Adipose tissue (tissue), 3 donors: ENCODE measurements at regions not wholly inside any gene's neighbourhood (a gene's known extent, or its start where the extent isn't known, plus 50 kb on each side); places are given as distances from the start of the nearest gene placed in this dataset.

Source experiments
- H3K27ac ChIP-seq: one replicate; pipeline ENCODE4 v1.5.1; 2013; ENCODE audit warnings: low read depth, low read length
- WGBS, 3 donors: extraction: QIAGEN DNeasy Blood & Tissue Kit; methylation state at CpG; one replicate each; pipeline ENCODE4 v1.1.7; 2013; 5-methylcytosine and 5-hydroxymethylcytosine counted together
- donor health status: healthy with polysubstance abuse.
- donor health status: Bipolar disorder and iron deficiency.
- donor health status: healthy.

DNA sequence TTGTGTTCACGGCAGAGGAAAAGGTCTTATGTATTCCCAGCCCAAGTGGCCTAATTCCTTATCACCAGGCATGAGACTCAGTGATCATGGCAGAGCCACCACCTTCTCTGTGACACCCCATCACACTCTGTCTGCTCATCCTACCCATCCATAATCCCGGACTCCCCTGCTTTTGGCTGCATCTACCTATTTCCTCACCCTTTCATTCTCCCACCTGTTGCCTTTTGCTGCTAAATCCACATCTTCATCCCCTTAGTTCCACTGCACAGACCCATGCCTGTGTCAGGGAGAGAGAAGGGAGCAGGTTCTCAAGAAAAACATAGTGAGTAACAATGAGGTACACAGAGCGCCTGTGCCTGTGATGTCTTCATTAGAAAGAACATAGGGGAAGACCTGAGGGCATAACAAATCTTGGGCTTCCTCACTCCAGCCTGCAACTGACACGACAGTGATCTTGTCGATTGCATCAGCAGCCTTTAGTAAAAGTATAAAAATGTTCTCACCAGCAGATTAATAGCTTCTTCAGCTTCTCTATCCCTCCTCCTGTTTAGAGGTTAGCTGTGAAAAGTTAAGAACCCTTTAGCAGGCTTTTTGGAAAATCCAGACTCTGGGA is 246.5 kb upstream of the SPRED2 start:
- WGBS, 3 donors: 82 to 89% (median 87%) methylated on average over 5 of the region's 5 CpGs
- H3K27ac ChIP-seq: no peak overlapping the region

DNA sequence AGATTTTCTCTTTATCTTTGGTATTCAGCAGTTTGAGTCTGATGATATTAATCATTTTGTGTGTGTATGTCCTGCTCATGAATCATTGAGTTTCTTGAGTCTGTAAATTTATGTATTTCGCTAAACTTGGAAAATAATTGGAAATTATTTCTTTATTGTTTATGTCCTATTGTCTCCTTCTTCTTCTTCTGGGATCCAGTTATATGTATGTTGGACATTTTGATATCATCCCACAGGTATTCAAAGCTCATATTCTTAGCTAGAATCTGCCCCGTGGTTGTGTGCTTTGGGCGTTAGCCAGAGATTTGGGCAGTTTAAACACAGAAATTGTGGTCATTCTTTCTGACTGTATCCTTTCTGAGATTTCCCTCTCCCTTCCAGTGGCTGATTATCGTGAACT is 243.0 kb upstream of the SPRED2 start:
- no peak overlapping the region for H3K27ac ChIP-seq
- 83 to 95% (median 93%) methylated on average over 4 of the region's 4 CpGs for WGBS, 3 donors

DNA sequence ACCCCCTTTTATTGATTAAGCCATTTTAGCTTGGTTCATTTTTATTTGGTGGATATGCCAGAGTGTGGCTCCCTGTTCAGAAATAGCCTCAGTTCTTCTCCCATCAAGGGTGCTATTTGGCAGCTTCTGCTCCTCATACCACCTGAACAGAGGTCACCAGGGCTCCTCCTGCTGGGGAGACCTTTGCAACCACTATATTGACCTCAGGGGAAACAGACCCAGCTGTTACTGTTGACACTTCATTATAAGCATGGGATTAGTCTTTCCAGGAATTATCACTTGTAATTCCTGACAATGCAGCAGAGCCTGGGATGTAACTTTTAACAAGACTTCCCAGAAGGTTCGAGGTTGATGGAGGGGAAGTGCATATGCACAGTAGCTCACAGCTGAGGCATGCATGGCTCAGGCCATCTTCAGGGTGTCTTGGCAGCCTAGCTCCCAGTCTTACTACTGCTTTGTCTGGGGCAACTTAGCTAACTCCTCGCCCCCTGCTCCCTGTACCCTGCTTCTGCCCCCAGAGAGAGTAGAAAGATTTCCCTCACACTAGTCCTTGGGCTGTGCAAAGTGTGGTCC is 239.4 kb upstream of the SPRED2 start:
- no peak overlapping the region for H3K27ac ChIP-seq
- 32 to 43% (median 42%) methylated on average over 2 of the region's 2 CpGs for WGBS, 3 donors

- H3K27ac ChIP-seq: no peak overlapping the region
- WGBS, 3 donors: 86 to 96% (median 93%) methylated on average over 2 of the region's 2 CpGs
Observed at GRCh38 chr2:65669574-65669973, 237.2 kb upstream of the SPRED2 start.

DNA sequence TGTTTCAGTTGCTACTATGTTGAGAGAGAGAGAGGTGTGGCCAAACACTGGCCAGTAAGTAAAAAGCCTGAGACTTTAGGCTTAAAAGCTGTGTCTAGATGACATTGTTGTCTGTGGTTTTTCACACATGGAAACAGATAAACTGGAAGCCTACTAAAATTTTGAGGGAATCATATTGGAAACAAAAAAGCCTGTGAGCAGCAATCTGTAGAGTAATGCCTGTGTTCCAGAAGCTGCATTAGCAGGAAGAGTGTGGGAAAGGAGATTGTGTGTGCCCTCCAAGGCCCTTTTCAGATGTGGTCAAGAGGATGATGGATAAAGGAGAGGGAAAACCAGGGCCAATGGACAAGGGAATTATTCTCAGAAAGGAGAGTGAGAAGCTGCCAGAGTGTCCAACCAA is 236.3 kb upstream of the SPRED2 start:
- no peak overlapping the region for H3K27ac ChIP-seq

- no peak overlapping the region for H3K27ac ChIP-seq
- 84 to 91% (median 86%) methylated on average over 5 to 6 of the region's 6 CpGs for WGBS, 3 donors
Observed at GRCh38 chr2:65666156-65666725, 233.8 kb upstream of the SPRED2 start.

DNA sequence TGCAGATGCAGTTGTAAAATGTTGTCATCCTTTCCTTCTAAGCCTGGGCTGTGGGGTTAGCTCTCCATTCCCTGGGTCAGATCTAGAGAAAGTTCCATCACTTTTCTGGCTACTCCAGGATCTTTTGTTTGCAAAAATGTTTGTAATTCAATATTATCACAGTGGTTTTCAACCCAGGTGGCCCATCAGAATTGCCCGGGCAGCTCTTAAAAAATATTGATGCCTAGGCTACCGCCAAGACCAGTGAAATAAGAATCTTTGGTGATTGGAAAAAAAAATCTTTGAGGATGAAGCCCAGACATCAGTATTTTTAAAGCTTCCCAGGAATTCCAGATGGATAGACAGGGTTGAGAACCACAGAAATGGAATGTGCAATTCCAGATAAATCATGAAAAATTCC is 232.5 kb upstream of the SPRED2 start:
- no peak overlapping the region for H3K27ac ChIP-seq
- WGBS, 3 donors: 75 to 95% (median 93%) methylated on average over 2 of the region's 2 CpGs

GRCh38 chr2:65663831-65664407 is 231.5 kb upstream of the SPRED2 start:
- WGBS, 3 donors: 56 to 69% (median 64%) methylated on average over 6 of the region's 6 CpGs
- no peak overlapping the region for H3K27ac ChIP-seq

DNA sequence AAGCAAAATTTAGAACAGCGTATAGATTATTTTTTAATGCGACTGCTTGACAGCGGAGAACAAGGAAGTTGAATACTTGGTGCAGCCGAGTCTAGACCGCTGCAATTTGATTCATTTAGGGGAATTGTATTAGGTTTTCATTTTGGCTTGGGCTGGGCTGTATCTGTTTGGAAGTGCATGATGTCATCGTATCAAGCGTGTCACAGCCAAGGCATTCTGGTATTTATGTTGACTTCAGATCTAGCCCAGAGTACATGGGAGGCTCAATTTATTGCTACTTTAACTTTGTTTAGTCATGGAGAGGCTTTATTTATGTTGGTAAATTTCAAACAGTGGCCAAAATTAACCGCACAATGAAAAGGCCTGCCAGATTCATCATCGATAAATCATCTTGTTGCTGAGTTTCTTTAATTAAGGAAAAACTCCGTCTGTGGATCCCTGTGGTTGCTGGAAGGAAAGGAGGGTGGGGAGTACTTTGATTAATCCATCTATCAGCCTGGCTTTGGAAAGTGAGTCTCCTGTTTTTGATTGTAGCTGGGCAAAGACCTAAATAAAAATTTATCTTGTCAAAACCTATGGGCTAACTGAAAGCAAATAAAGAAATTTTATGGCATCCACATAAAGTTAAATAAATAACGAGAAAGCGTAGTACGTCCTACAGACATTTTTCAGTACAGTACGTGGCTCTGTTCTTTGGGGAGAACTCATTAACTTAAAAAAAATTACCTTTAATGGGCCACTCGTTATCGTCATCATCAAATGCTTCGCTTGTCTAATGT is 230.4 kb upstream of the SPRED2 start:
- WGBS, 3 donors: 64 to 81% (median 66%) methylated on average over 17 of the region's 17 CpGs
- no peak overlapping the region for H3K27ac ChIP-seq

GRCh38 chr2:65661980-65662653 is 229.7 kb upstream of the SPRED2 start:
- 61 to 70% (median 67%) methylated on average over 8 of the region's 8 CpGs for WGBS, 3 donors
- no peak overlapping the region for H3K27ac ChIP-seq

DNA sequence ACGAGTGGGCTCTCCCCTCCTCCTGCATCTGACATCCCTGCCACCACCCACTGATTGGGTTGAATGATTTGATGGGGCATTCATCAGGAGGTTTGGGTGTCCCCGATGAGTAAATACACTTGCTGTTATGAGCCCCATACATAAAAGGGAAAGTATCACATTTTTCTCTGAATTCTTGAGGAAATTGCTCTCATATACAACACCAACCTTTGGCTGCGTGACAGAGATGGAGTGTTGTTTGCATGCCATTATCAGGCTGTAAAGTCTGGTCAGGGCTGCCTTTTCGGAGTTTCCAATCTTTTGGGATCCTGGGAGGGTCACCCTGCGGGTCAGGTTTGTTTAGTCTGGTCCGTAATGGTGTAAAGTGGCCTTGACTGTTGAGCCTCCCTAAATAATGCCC is 227.9 kb upstream of the SPRED2 start:
- H3K27ac ChIP-seq: no peak overlapping the region
- WGBS, 3 donors: 46 to 68% (median 60%) methylated on average over 6 of the region's 6 CpGs

DNA sequence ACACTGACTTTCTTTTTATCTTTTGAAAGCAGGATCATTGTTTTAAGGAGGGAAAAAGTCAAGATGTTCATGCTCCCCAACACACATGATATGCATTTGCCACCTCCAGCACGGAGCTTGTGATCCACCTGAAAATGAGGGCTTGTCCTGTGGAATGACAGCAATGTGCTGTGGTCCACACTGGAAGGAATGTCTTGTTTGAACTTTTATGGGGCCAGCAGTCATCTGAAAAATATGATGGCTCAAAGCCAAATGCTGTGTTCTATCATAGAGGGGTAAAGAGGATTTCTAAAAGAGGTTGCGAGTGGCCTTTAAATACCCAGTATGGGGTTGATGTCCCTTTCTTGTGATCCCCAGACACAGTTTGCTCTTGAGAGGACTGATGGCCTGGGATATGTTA is 226.5 kb upstream of the SPRED2 start:
- H3K27ac ChIP-seq: no peak overlapping the region
- 88 to 92% (median 91%) methylated on average over 2 of the region's 2 CpGs for WGBS, 3 donors

DNA sequence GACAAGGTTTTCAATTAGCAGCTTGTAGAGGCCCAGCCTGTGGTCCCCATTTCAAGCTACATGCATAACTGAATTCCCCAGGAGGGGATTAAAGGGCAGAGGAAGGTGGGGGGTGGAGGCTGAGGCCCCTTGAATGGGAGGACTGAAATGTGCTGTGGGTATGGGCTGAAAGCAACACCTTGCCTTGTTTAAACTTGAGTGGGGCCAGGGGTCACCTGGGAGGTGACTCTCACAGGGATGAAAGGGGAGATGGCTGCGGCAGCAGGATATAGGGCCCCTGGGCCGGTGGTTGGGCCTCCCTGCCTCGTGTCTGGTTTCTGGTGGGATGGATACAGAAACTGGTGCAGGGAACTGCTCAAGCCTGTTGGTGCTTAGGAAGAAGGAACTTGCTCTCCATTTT is 225.9 kb upstream of the SPRED2 start:
- H3K27ac ChIP-seq: no peak overlapping the region
- WGBS, 3 donors: 87 to 95% (median 90%) methylated on average over 3 of the region's 3 CpGs

DNA sequence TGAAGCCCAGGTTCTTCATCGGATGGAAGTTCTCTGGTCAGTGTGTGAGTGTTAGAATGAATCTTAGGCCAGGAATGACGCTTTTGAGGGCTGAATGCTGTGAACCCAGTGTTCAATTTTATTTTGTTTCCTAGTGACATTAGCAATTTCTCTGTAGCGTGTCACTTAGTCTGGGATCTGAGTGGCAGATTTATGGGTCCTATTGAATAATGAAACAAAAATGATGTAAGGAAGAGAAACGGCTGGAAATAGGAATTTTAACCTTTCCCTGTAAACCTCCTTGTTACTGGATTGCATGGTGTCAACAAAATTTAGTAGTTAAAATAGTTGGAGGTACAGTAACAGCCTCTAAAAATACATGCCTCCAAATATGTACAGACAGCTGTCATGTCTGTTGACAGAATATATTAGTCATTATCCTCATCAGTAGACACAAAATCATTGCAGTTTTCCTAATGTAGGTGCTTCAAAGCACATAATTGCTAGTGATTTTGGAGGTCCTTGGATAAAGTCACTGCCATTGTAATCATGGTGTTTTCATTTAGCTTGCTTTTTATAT is 223.8 kb upstream of the SPRED2 start:
- WGBS, 3 donors: 60 to 87% (median 87%) methylated on average over 4 of the region's 4 CpGs
- H3K27ac ChIP-seq: no peak overlapping the region

- H3K27ac ChIP-seq: no peak overlapping the region
- WGBS, 3 donors: 82 to 94% (median 92%) methylated on average over 5 of the region's 5 CpGs
Observed at GRCh38 chr2:65655000-65655399, 222.6 kb upstream of the SPRED2 start.

- H3K27ac ChIP-seq: no peak overlapping the region
- 92 to 93% (median 93%) methylated on average over 3 of the region's 3 CpGs for WGBS, 3 donors
Observed at GRCh38 chr2:65654496-65654895, 222.1 kb upstream of the SPRED2 start.

DNA sequence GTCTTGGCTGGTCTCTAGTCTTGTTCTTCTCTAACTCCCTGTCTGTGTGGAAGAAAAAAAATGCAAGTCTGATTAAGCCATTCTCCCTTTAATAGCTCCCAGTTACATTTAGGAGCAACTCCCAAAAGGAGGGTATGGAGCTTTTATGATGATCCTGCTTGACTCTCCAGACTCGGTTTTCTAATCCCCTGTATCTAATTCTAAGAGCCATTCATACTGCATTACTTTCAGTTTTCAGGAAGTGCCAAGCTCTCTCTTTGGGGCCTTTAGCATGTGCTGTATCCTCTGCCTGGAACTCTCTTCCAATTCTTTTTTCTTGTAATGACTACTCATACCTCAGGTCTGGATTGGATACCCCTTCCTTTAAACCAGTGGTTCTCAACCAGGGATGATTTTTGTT is 219.7 kb upstream of the SPRED2 start:
- no peak overlapping the region for H3K27ac ChIP-seq
- WGBS, 3 donors: 65 to 81% (median 73%) methylated on average over 1 of the region's 1 CpG

- 87 to 94% (median 92%) methylated on average over 5 of the region's 5 CpGs for WGBS, 3 donors
- no peak overlapping the region for H3K27ac ChIP-seq
Observed at GRCh38 chr2:65649811-65650589, 217.6 kb upstream of the SPRED2 start.
